B cell (primary cell): ENCODE measurements at regions not wholly inside any gene's neighbourhood (a gene's known extent, or its start where the extent isn't known, plus 50 kb on each side); places are given as distances from the start of the nearest gene placed in this dataset.

Experiments used
- ATAC-seq: fragments of 200-7000 bp; cut with Tn5 transposase; one replicate; pipeline ENCODE4 v1.10.0; 2021; ENCODE audit warnings: low read depth, mild to moderate bottlenecking, moderate number of reproducible peaks, moderate library complexity
- CTCF ChIA-PET: fragments of 350-600 bp; sonication (Branson Sonifier 250); formaldehyde crosslinking; loops from one replicate; lab custom pipeline; 2021; ENCODE audit warnings: antibody characterized with exemption, inconsistent platforms; lab: Charles Lee
- POLR2A ChIA-PET: fragments of 350-600 bp; sonication (Branson Sonifier 250); formaldehyde crosslinking; loops from one replicate; lab custom pipeline; 2021; ENCODE audit warnings: antibody characterized with exemption; lab: Charles Lee
- DNase-seq: peaks from one replicate; pipeline ENCODE4 v3.0.0; 2013
- H2AFZ ChIP-seq: 2 replicates; pipeline ENCODE4 v1.6.1; 2012; ENCODE audit warnings: mild to moderate bottlenecking, low read depth, low read length; ENCODE audit not compliant: insufficient read depth, poor library complexity, severe bottlenecking
- H3K27ac ChIP-seq, 2 donors: 1 replicate in 1 of 2; 2 replicates in 1 of 2; pipeline ENCODE4 v1.5.1; 2012 to 2013; ENCODE audit warnings: low read length in 2 of 2, mild to moderate bottlenecking in 2 of 2, moderate library complexity in 1 of 2
- H3K27me3 ChIP-seq, 4 experiments: fragments of 200-600 bp in 1 of 4; sonication (generic) in 1 of 4; replicated peaks in 1 of 4; 1 replicate in 2 of 4; 2 replicates in 2 of 4; pipeline versions ENCODE4 v1.6.1 to v1.7.0; 2013 to 2016; ENCODE audit warnings: low read length in 3 of 4, mild to moderate bottlenecking in 2 of 4, mixed read lengths in 1 of 4, moderate library complexity in 1 of 4; ENCODE audit not compliant: insufficient read depth in 4 of 4, control insufficient read depth in 3 of 4; ENCODE audit errors: control extremely low read depth in 1 of 4
- H3K36me3 ChIP-seq, 2 experiments: replicated peaks in 1 of 2; 1 replicate in 1 of 2; 2 replicates in 1 of 2; pipeline versions ENCODE4 v1.6.1 to v1.7.1; 2013; ENCODE audit warnings: low read length in 1 of 2; ENCODE audit not compliant: insufficient read depth in 2 of 2, control insufficient read depth in 1 of 2; ENCODE audit errors: control extremely low read depth in 1 of 2, extremely low read depth in 1 of 2
- H3K4me1 ChIP-seq, 2 donors: fragments of 200-600 bp in 1 of 2; sonication (generic) in 1 of 2; 1 replicate in 1 of 2; 2 replicates in 1 of 2; pipeline versions ENCODE4 v1.5.1 to v1.6.1; 2013 to 2017; ENCODE audit warnings: low read length in 2 of 2; ENCODE audit not compliant: control insufficient read depth in 2 of 2, insufficient read depth in 2 of 2
- H3K4me2 ChIP-seq: replicated peaks from 2 replicates; pipeline ENCODE3; 2012; ENCODE audit warnings: mild to moderate bottlenecking, low read depth, low read length; ENCODE audit not compliant: poor library complexity, severe bottlenecking
- H3K4me3 ChIP-seq, 5 experiments: fragments of 200-600 bp in 1 of 5; sonication (generic) in 1 of 5; 1 replicate in 3 of 5; 2 replicates in 2 of 5; pipeline versions ENCODE4 v1.5.1 to v1.7.0; 2011 to 2016; ENCODE audit warnings: low read length in 4 of 5, mild to moderate bottlenecking in 4 of 5, low read depth in 2 of 5, control low read depth in 1 of 5, moderate library complexity in 1 of 5; ENCODE audit not compliant: insufficient read depth in 1 of 5; ENCODE audit errors: control extremely low read depth in 1 of 5, extremely low read depth in 1 of 5
- H3K79me2 ChIP-seq: fragments of 200-600 bp; sonication (generic); one replicate; pipeline ENCODE4 v1.6.0; 2016; ENCODE audit warnings: low read length; ENCODE audit not compliant: control insufficient read depth, insufficient read depth
- H3K9ac ChIP-seq: fragments of 200-600 bp; sonication (generic); 2 replicates; pipeline ENCODE4 v1.6.1; 2017; ENCODE audit warnings: mild to moderate bottlenecking, low read length, moderate library complexity
- H3K9me3 ChIP-seq, 3 donors: one replicate each; pipeline versions ENCODE4 v1.6.1 to v1.7.1; 2013; ENCODE audit warnings: low read length in 2 of 3; ENCODE audit not compliant: control insufficient read depth in 2 of 3, insufficient read depth in 1 of 3; ENCODE audit errors: control extremely low read depth in 1 of 3
- H4K20me1 ChIP-seq: 2 replicates; pipeline ENCODE4 v1.6.0; 2012; ENCODE audit warnings: mild to moderate bottlenecking, low read length; ENCODE audit not compliant: insufficient read depth, control insufficient read depth, poor library complexity, severe bottlenecking
- H3K27ac Mint-ChIP-seq: one replicate; pipeline ENCODE4 v1.8.0; 2021; ENCODE audit warnings: mixed read lengths
- H3K27me3 Mint-ChIP-seq: one replicate; pipeline ENCODE4 v1.8.0; 2021; ENCODE audit warnings: mixed read lengths
- H3K4me1 Mint-ChIP-seq: one replicate; pipeline ENCODE4 v1.8.0; 2021; ENCODE audit warnings: mixed read lengths
- H3K4me3 Mint-ChIP-seq: one replicate; pipeline ENCODE4 v1.8.0; 2021; ENCODE audit warnings: mixed read lengths
- H3K9me3 Mint-ChIP-seq: one replicate; pipeline ENCODE4 v1.8.0; 2022; ENCODE audit warnings: mixed read lengths; ENCODE audit not compliant: insufficient read depth
- EZH2 ChIP-seq: IDR thresholded peaks from 2 replicates; pipeline ENCODE4 v1.6.1; 2012; ENCODE audit warnings: borderline replicate concordance, low read depth, mild to moderate bottlenecking, moderate library complexity, low read length; ENCODE audit not compliant: insufficient read depth, poor library complexity, severe bottlenecking
- WGBS: methylation state at CpG from one replicate; pipeline ENCODE4 v1.1.5; 2013; ENCODE audit warnings: missing lambda C conversion rate; ENCODE audit not compliant: insufficient coverage; 5-methylcytosine and 5-hydroxymethylcytosine counted together
- intact Hi-C: fragments of 100-400 bp; cut with micrococcal nuclease; formaldehyde crosslinking; loops from one replicate; pipeline ENCODE4 v1.10.0; 2022
- TF ChIP-seq, protein P1 (sequence below): fragments of 200-600 bp; IDR thresholded peaks from one replicate; pipeline ENCODE4 v1.8.0; 2022; ENCODE audit warnings: antibody characterized with exemption, mild to moderate bottlenecking

DNA sequence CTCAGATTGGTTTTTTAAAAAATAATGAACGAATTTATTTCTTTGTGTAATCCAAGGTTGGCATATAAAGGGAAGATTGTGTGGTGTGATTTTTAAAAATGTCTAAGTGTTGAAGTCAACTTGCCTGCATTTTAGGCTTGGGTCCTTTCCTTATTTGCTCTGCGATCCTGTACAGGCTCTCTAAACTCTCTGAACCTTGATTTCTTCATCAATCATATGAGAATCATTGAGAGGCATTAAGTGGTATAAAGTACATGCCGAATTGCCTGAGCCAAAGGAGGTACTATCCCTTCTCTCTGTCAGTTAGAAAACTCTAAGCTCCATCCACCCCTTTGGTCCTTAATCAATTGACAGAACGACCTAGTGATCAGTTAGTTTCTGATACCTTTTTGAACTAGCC is 440.4 kb upstream of the MEX3C start:
- H3K27ac ChIP-seq = no peak overlapping the region
- no peak overlapping the region for H2AFZ ChIP-seq
- Mint-ChIP-seq H3K4me1 (no peaks in the 10 kb centered on the region), H3K4me3 (no peak overlapping the region), H3K27me3 (peaks cover 3% of the 10 kb centered on the region), H3K9me3 (peaks cover 4% of the 10 kb centered on the region), H3K27ac (no peak overlapping the region)
- CTCF ChIA-PET = no interaction called here
- no peak overlapping the region for H3K4me3 ChIP-seq
- H4K20me1 ChIP-seq = no peaks in the 10 kb centered on the region
- no peaks in the 10 kb centered on the region for H3K36me3 ChIP-seq
- no peak overlapping the region for H3K4me2 ChIP-seq
- TF ChIP-seq, protein P1, sequence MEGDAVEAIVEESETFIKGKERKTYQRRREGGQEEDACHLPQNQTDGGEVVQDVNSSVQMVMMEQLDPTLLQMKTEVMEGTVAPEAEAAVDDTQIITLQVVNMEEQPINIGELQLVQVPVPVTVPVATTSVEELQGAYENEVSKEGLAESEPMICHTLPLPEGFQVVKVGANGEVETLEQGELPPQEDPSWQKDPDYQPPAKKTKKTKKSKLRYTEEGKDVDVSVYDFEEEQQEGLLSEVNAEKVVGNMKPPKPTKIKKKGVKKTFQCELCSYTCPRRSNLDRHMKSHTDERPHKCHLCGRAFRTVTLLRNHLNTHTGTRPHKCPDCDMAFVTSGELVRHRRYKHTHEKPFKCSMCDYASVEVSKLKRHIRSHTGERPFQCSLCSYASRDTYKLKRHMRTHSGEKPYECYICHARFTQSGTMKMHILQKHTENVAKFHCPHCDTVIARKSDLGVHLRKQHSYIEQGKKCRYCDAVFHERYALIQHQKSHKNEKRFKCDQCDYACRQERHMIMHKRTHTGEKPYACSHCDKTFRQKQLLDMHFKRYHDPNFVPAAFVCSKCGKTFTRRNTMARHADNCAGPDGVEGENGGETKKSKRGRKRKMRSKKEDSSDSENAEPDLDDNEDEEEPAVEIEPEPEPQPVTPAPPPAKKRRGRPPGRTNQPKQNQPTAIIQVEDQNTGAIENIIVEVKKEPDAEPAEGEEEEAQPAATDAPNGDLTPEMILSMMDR = no peak
- no peak for TF ChIP-seq EZH2
- no peaks in the 10 kb centered on the region for H3K4me1 ChIP-seq
- H3K27me3 ChIP-seq = peaks cover 0 to 2% (median 0%) of the 10 kb centered on the region in 4 experiments
- no peak overlapping the region for H3K9ac ChIP-seq
- POLR2A ChIA-PET = no interaction called here
- no CpG with 5 or more reads among the region's 4 CpGs for WGBS
- ATAC-seq (no peak), DNase-seq (no peak)
- H3K79me2 ChIP-seq = no peaks in the 10 kb centered on the region
- intact Hi-C loops = no loop called here
- H3K9me3 ChIP-seq = peaks cover 0 to 4% (median 2%) of the 10 kb centered on the region in 3 donors

DNA sequence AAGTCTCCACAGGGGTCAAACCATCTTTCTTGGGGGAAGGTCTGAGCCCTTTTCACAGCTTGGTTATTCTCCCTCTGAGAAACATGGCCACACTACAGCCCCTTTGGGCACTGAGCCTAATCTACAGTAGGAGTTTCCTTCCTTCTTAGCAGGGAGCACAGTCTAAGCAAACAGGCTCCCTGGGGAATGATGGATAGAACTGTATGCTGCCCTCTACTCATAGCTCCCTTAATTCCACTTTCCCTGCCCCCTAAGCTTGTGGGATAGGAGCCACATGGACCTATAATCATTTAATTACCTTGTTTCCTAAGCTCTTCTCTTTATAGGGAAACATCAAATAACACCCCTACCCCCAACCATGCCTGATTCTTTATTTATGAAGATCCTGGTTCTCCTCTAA is 442.1 kb upstream of the MEX3C start:
- POLR2A ChIA-PET = no interaction called here
- DNase-seq (no peak), ATAC-seq (no peak)
- no peak overlapping the region for H3K27ac ChIP-seq
- no peaks in the 10 kb centered on the region for H3K4me1 ChIP-seq
- no peak overlapping the region for H3K4me3 ChIP-seq
- peaks cover 0 to 4% (median 0%) of the 10 kb centered on the region in 3 donors for H3K9me3 ChIP-seq
- no peak overlapping the region for H3K9ac ChIP-seq
- intact Hi-C loops = no loop called here
- Mint-ChIP-seq H3K27me3 (peaks cover 6% of the 10 kb centered on the region), H3K27ac (no peak overlapping the region), H3K9me3 (peaks cover 4% of the 10 kb centered on the region), H3K4me1 (no peaks in the 10 kb centered on the region), H3K4me3 (no peak overlapping the region)
- H3K36me3 ChIP-seq = no peaks in the 10 kb centered on the region
- peaks cover 0 to 2% (median 0%) of the 10 kb centered on the region in 4 experiments for H3K27me3 ChIP-seq
- no peaks in the 10 kb centered on the region for H3K79me2 ChIP-seq
- TF ChIP-seq EZH2 = no peak
- TF ChIP-seq, protein P1 = no peak
- CTCF ChIA-PET = no interaction called here
- H3K4me2 ChIP-seq = no peak overlapping the region
- H2AFZ ChIP-seq = no peak overlapping the region
- H4K20me1 ChIP-seq = no peaks in the 10 kb centered on the region
